Activated B cell treated with CpG ODN at 0.5 μM for 24 hours (primary cell): ENCODE measurements at regions not wholly inside any gene's neighbourhood (a gene's known extent, or its start where the extent isn't known, plus 50 kb on each side); places are given as distances from the start of the nearest gene placed in this dataset.

ENCODE experiments used
- ATAC-seq: fragments of 200-7000 bp; cut with Tn5 transposase; one replicate; pipeline ENCODE4 v1.10.0; 2021; ENCODE audit warnings: low read depth, mild to moderate bottlenecking, moderate library complexity
- CTCF ChIA-PET: fragments of 350-600 bp; sonication (Branson Sonifier 250); formaldehyde crosslinking; loops from one replicate; lab custom pipeline; 2021; ENCODE audit warnings: antibody characterized with exemption; lab: Charles Lee
- POLR2A ChIA-PET: fragments of 350-600 bp; sonication (Branson Sonifier 250); formaldehyde crosslinking; loops from one replicate; lab custom pipeline; 2021; ENCODE audit warnings: antibody characterized with exemption; lab: Charles Lee
- DNase-seq: peaks from one replicate; pipeline ENCODE4 v3.0.0; 2022
- H3K27ac Mint-ChIP-seq: one replicate; pipeline ENCODE4 v1.8.0; 2020; ENCODE audit warnings: mixed read lengths
- H3K27me3 Mint-ChIP-seq: one replicate; pipeline ENCODE4 v1.8.0; 2021; ENCODE audit warnings: mixed read lengths
- H3K36me3 Mint-ChIP-seq: one replicate; pipeline ENCODE4 v1.8.0; 2021; ENCODE audit warnings: low read depth, mixed read lengths
- H3K4me1 Mint-ChIP-seq: one replicate; pipeline ENCODE4 v1.8.0; 2021; ENCODE audit warnings: mixed read lengths
- H3K4me3 Mint-ChIP-seq: one replicate; pipeline ENCODE4 v1.8.0; 2020; ENCODE audit warnings: mild to moderate bottlenecking, mixed read lengths
- H3K9me3 Mint-ChIP-seq: one replicate; pipeline ENCODE4 v1.8.0; 2020; ENCODE audit warnings: mixed read lengths
- intact Hi-C: fragments of 100-400 bp; cut with micrococcal nuclease; formaldehyde crosslinking; loops from one replicate; pipeline ENCODE4 v1.15.1; 2024
- TF ChIP-seq, protein P1 (sequence below): fragments of 200-600 bp; IDR thresholded peaks from one replicate; pipeline ENCODE4 v1.8.0; 2022; ENCODE audit warnings: antibody characterized with exemption, mild to moderate bottlenecking

DNA sequence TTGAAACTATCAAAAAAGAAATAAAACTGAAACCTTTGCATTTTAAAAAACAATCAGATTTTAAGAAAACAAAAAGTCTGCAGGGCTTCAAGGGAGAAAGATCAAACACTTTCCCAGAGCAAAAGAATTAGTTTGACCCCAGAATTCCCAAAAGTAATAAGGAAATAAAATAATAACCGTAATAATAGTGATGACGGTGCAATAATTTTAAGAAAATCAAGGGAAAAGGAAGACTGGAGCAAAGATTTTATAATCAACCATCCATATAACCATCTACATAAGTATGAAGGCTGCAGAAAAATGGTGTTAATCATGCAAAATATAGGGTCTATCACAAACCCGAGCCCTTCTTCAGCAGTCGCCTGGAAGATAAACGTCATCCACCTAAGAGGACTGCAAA, 634.8 kb downstream of the GALR1 start:
- Mint-ChIP-seq H3K36me3 (no peaks in the 10 kb centered on the region), H3K27ac (no peak overlapping the region), H3K4me3 (no peak overlapping the region), H3K27me3 (no peaks in the 10 kb centered on the region), H3K9me3 (peaks cover 2% of the 10 kb centered on the region), H3K4me1 (no peaks in the 10 kb centered on the region)
- ChIA-PET CTCF (no interaction called here), POLR2A (no interaction called here)
- ATAC-seq (no peak), DNase-seq (no peak)
- intact Hi-C loops: no loop called here
- TF ChIP-seq, protein P1, sequence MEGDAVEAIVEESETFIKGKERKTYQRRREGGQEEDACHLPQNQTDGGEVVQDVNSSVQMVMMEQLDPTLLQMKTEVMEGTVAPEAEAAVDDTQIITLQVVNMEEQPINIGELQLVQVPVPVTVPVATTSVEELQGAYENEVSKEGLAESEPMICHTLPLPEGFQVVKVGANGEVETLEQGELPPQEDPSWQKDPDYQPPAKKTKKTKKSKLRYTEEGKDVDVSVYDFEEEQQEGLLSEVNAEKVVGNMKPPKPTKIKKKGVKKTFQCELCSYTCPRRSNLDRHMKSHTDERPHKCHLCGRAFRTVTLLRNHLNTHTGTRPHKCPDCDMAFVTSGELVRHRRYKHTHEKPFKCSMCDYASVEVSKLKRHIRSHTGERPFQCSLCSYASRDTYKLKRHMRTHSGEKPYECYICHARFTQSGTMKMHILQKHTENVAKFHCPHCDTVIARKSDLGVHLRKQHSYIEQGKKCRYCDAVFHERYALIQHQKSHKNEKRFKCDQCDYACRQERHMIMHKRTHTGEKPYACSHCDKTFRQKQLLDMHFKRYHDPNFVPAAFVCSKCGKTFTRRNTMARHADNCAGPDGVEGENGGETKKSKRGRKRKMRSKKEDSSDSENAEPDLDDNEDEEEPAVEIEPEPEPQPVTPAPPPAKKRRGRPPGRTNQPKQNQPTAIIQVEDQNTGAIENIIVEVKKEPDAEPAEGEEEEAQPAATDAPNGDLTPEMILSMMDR: no peak

DNA sequence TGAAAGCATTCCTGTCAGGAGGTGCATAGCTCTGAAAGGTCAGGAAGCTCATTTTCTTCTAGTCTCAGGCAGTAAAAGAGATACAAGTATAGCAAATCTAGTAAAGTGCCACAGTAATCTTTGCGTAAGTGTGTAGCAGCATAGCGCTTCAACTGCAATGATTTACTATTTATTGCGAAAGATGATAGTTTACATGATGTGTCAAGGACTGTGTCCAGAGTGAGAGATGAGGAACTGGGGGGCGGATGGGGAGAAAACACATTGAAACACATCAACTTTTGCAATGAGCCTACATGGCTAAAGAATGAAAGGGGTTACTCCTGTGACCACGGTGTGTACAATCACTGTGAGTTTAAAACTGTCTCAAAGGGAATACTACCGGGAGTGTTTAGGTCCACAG, 644.4 kb downstream of the GALR1 start:
- ChIA-PET POLR2A (no interaction called here), CTCF (no interaction called here)
- DNase-seq: no peak
- no peaks in the 10 kb centered on the region for H3K4me1 Mint-ChIP-seq
- TF ChIP-seq, protein P1: no peak
- intact Hi-C loops: no loop called here
- H3K4me3 Mint-ChIP-seq: no peak overlapping the region
- no peaks in the 10 kb centered on the region for H3K36me3 Mint-ChIP-seq
- ATAC-seq: no peak
- H3K27me3 Mint-ChIP-seq: peaks cover 13% of the 10 kb centered on the region
- H3K9me3 Mint-ChIP-seq: no peaks in the 10 kb centered on the region
- no peak overlapping the region for H3K27ac Mint-ChIP-seq

DNA sequence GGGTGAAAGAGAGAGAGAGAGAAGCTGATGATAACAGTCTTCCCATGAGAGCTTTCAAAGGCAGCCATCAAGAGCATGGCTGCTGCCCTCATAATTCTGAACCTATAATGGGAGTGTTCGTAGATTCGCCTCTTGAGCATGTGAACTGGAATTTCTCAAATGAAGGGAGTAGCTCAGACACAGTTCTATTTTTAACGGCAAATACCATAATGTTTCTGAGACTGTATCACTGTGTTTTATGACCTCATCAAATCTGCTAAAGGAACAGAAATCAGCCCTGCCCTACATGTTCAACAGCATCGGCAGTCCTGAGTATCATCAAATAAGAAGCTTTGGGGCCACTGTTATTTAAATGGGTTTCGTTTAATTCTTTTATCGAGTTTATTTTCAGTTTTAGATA, 645.6 kb downstream of the GALR1 start:
- Mint-ChIP-seq H3K27ac (no peak overlapping the region), H3K9me3 (no peaks in the 10 kb centered on the region), H3K36me3 (no peaks in the 10 kb centered on the region), H3K4me3 (no peak overlapping the region), H3K27me3 (peaks cover 15% of the 10 kb centered on the region), H3K4me1 (peaks cover 1% of the 10 kb centered on the region)
- ChIA-PET CTCF (no interaction called here), POLR2A (no interaction called here)
- TF ChIP-seq, protein P1: no peak
- no peak for ATAC-seq
- no peak for DNase-seq
- intact Hi-C loops: no loop called here

DNA sequence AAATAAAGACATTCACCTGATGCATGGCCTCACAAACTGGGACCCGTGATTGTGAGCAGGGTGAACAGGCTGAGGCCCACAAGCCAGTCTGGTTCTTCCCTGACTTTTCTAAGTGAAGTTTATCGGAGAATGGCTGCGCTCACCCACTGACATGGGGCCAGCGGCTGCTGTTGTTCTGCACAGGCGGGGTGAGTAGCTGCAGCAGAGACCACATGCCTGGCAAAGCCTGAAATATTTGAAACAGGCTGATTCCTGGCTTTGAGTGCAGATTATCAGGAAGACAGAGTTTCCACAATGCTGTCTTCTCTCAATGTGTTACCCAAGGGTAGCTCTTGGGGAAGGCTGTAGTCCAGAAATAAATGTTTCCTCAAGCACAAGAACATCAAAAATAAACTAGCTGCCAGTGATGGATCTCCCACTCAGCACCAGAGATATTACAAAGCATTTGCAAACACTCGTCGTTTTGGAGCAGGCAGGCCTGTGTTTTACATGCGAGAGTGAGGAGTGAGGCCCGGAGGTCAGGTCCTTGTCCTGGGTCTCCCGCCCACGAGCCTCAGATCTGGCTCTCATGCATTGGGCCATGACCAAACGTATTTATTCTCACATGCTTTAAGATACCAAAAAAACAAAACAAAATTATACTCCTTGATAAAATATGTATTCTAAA, 647.1 kb downstream of the GALR1 start:
- ChIA-PET POLR2A (no interaction called here), CTCF (no interaction called here)
- intact Hi-C loops: no loop called here
- no peak for DNase-seq
- H3K27ac Mint-ChIP-seq: no peak overlapping the region
- H3K4me1 Mint-ChIP-seq: peaks cover 1% of the 10 kb centered on the region
- H3K4me3 Mint-ChIP-seq: no peak overlapping the region
- TF ChIP-seq, protein P1: no peak
- ATAC-seq: no peak
- H3K27me3 Mint-ChIP-seq: peaks cover 15% of the 10 kb centered on the region
- no peaks in the 10 kb centered on the region for H3K9me3 Mint-ChIP-seq
- no peaks in the 10 kb centered on the region for H3K36me3 Mint-ChIP-seq

DNA sequence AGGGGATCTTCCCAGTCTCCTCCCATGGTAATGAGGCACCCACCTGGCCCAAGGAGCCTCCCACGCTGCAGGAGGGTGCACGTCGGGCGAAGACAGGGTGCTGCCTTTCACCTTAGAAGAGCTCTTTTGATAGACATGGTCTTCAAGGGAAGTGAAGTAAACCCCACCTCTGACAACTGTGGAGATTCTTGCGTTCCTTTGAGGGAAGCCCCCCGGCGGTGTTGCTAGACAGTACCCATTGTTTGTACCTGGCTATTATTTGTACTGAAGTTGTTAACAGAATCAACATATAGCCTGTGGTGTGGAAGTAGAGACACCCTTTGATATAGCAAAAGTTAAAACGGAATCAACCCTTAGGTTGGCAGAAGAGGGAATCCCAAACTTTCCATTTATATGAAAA, 648.0 kb downstream of the GALR1 start:
- Mint-ChIP-seq H3K4me1 (peaks cover 1% of the 10 kb centered on the region), H3K36me3 (no peaks in the 10 kb centered on the region), H3K9me3 (no peaks in the 10 kb centered on the region), H3K27me3 (peaks cover 15% of the 10 kb centered on the region), H3K4me3 (no peak overlapping the region), H3K27ac (no peak overlapping the region)
- intact Hi-C loops: no loop called here
- DNase-seq: no peak
- ChIA-PET CTCF (no interaction called here), POLR2A (no interaction called here)
- TF ChIP-seq, protein P1: no peak
- ATAC-seq: no peak
